ENCODE measurements at regions not wholly inside any gene's neighbourhood (a gene's known extent, or its start where the extent isn't known, plus 50 kb on each side); places are given as distances from the start of the nearest gene placed in this dataset.
A peak's percentile ranks its signal among the peaks of the same experiment; 100 is the strongest.

GRCh38 chr13:97057176-97057575, 62.9 kb upstream of the OXGR1 start:
- DNase-seq = no peak

- no peak for DNase-seq
Measured at GRCh38 chr13:97058391-97058790, 64.1 kb upstream of the OXGR1 start.

DNA sequence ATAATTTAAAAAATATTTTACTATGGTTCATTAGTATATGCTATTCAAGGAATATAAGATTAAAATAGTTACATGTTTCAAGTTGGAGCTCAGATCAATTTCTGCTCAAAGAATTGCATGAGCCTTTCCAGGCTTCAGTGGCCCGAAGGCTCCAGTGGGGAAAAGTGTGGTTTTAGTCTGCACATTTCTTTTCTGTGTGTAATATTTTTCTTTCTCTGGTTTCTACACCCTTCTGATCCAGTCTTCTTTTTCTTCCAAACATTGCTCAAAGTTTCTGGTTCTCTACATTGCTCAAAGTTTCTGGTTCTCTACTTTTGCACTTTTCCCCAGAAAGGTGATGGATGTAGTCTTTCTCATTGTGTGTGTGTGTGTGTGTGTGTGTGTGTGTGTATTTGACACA, 64.7 kb upstream of the OXGR1 start:
- no peak for DNase-seq

DNA sequence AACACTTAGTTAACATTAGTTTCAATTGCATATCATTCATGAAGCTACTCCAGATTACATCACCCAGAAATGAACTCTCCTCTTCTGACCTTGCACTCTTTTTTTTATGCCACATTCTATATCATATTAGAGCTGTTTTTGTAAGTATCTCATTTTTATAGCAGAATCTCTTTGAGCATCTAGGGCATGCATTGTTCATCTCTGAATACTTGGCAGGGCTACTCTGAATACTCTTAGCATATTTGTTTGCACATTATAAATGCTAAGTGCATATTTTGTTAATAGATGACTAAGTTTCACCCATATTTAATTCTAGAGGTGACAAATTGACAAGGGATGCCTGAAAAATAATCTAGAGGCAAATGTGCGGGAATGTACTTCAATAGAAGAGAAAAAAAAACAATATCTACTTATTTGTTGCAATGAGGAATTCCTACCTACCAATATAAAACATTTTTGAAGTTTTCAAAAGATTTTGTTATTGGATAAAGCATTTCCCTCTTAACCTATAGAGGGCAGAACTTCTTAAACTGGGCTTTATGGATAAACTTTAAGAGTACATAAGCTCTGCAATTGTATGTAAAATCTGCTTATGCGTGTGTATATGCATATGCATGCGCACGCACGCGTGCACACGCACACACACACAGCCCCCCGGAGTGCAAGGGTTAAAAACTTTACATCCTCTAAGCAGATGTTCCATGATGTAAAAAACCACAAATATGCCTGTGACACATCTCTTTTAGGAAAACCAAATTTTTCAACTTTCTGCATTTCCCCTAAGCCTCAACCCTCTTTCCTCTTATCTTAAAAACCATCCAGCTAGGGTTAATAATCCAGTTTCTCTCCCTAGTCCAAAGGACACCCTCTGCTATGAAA, 73.0 kb upstream of the OXGR1 start:
- DNase-seq = no peak

DNA sequence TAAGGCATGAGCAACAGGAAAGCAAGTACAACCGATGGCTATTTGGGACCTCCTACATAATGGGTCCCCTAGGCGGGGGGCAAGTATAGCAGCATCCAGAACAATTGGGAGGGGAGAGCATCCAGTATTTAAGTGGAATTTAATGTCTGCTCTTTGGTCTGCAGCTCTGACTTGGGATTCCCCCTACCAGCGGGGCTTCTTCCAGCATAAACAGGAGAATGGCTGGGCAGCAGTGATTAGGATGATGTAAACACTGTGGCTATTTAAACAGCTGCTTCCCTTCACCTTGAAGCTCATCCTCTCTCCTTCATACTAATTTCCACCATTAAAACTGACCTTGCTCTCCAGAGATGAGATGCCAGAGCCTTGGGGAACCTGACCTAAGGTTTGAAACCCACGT, 73.9 kb upstream of the OXGR1 start:
- no peak for DNase-seq

DNA sequence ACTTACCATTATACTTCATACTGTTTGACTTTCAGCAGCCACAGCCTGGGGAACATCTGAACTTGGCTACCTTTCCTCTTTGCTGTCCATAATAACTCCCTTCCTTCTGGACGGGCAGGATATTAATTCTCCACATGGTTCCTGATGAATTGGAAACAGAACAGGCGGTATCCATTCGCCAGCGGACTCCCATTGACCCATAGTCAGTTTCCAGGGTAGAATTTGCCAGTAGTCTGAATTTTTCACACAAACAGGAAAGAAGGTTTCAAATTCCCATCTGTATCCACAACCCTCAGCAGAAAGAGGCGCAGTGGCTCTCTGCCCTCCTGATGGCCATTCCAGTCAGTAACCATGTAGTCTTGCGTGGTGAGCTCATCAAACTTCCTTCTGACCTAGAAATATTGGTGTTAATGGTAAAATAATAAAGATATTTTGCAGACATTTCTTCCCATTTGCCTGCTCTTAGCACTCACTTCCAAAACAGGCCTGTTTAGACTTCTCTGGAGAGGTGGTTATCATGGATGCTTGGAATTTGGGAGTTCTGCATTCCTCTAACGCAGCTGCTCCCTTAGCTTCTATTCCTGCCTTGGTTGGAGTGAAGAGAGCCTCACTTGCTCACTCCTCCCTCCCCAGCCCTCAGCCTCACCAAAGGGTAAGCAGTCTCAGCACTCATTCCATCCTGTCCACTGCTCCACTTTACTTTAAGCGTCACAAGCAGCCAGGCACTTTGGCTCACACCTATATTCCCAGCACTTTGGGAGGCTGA, 75.0 kb upstream of the OXGR1 start:
- DNase-seq = no peak

- no peak for DNase-seq
Measured at GRCh38 chr13:97072297-97072696, 78.0 kb upstream of the OXGR1 start.

GRCh38 chr13:97074618-97075017, 80.3 kb upstream of the OXGR1 start:
- DNase-seq = no peak

- no peak for DNase-seq
Measured at GRCh38 chr13:97076898-97077297, 82.6 kb upstream of the OXGR1 start.

GRCh38 chr13:97077341-97077740, 83.1 kb upstream of the OXGR1 start:
- no peak for DNase-seq

DNA sequence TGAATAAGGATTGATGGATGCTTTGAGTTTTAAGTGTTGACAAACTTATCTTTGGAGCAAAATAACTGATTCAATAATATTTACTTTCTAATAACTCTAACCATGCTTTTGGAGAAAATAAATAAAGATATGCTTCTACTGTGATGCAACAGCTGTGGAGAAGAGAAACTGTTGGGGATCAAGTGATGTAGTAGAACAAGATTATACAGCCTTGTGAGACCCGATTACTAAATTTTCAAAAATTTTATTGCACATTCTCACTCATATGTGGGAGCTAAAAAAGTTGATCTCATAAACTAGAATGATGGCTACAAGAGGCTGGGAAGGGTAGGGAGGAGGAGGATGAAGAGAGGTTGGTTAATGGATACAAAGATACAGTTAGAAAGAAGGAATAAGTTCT, 85.5 kb upstream of the OXGR1 start:
- no peak for DNase-seq

- DNase-seq = no peak
Measured at GRCh38 chr13:97082461-97083207, 88.4 kb upstream of the OXGR1 start.

DNA sequence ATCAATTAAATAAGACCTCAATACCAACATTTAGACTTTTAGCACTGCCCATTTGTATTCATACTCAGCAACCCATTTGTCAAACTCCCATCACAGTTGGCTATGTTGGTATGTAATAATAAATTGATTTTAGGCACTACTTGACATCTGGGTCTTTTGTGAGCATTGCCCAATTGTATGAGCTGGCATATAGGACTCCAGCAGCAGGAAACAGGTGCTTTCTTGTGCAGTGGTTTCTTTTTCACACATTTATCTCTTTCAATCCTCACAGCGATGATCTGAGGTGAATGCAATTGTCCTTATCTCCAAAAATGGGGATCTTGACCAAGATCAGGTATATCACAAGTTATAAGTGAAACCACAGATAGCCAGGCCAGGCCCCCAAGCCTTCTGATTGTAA, 96.9 kb upstream of the OXGR1 start:
- DNase-seq = no peak

GRCh38 chr13:97100821-97101220, 106.5 kb upstream of the OXGR1 start:
- DNase-seq = no peak

DNA sequence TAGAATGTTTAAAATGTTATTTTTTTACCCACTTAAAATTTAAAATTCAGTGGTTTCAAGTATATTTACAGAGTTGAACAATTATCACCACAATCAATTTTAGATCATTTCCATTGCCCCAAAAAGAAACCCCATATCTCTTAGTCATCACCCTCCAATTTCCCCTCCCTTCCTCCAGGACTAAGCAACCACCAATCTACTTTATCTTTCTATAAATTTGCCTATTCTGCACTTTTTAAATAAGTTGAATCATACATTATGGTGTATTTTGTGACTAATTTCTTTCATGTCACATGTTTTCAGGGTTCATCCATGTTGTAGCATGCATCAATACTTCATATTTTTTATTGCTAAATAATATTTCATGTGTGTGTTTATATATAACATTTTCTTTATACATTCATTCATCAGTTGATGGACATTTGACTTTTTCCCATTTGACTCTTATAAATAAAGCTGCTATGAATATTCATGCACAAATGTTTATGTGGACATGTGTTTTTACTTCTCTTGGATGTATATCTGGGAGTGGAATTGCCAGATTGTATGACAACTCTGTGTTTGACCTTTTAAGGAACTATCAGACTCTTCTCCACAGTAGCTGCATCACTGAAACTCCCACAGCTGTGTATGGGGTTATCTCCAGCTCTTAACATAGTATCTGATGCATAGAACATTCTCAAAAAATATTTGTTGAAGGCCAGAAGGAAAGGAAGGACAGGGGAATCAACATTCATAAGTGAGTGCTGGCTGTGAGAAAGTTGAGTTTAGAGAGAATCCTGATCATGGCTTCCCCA, 107.8 kb upstream of the OXGR1 start:
- no peak for DNase-seq

DNA sequence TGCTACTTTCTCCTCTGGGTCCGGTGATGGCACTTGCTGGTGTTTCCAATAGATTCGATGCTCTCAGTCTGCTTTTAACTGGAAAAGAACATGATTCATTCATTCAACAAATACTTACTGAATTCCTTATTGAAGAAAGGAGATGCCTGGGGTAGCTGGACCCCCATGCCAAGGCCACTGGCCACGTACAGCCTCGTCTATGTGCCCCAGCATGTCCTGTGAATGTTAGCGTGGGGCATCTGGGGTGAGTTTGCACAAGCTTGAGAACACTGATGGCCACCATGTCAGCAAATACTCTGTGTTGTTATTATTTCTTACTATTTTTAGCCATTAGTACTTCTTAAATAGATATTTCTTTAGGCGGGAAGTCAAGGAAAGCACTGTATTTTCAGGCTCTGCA, 112.0 kb upstream of the OXGR1 start:
- DNase-seq = no peak

DNA sequence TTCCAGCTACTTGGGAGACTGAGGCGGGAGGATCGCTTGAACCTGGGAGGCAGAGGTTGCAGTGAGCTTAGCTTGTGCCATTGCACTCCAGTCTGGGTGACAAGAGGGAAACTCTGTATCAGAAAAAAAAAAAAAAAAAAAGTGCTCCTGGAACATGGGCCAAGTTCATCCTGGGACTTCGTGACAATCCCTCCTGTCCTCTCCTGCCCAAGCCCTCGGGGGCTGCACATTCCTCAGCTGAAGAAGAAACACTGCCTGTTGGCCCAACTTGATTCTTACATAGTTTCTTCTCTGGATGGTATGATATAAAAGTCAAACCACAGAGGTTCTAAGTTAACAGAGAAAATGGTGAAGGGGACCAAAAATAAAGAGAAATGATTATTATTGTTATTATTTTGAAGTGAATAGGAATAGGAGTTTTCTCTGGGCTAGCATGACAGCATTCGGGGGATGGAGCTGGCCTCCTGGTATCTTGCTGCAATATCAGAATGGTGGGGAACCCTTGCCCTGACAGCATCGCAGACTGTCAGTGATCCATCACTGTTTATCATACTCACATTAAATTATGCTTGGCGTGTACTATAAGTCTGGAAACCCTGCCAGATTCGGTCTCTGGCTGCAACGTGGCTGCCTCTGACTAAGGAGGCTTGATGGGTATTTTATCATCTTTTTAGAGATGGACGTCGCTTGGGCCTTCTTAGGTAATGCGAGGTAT, 113.7 kb upstream of the OXGR1 start:
- DNase-seq = no peak

DNA sequence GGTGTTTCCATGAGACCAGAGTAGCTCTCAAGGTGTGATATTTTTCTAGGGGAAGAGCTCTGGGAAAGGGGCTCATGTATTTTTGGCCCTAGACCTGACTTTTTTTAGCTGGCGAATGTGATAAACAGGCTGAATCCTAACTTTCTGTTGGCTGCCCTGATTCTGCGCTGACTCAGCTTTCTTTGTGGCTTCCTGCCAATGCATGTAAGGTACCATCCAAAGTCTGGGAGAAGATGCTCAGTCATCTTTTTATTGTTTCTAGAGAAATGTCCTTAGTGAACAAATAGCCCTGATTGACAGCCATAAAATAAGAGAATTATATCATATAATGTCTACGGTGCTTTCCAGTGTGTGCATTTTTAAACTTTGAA, 113.6 kb upstream of the MBNL2 start:
- no peak for DNase-seq

DNA sequence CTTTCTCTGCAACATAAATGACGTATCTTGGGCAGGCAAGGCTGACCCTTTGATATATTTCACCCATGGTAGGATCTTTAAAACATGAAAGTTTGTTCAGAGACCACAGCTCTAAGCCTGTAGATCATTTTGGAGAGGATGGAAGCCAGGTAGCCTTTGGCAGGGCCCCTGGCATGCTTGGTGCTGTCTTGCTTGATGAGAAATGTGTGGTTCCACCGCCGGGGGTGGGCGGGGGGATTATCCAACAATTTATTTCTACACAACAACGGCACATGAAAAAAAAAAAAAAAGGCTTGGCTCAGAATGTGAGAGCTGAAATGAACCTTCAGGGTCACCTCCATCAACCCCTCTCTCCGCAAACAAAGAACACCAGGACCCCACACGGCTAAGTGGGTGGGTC, 112.9 kb upstream of the MBNL2 start:
- no peak for DNase-seq

DNA sequence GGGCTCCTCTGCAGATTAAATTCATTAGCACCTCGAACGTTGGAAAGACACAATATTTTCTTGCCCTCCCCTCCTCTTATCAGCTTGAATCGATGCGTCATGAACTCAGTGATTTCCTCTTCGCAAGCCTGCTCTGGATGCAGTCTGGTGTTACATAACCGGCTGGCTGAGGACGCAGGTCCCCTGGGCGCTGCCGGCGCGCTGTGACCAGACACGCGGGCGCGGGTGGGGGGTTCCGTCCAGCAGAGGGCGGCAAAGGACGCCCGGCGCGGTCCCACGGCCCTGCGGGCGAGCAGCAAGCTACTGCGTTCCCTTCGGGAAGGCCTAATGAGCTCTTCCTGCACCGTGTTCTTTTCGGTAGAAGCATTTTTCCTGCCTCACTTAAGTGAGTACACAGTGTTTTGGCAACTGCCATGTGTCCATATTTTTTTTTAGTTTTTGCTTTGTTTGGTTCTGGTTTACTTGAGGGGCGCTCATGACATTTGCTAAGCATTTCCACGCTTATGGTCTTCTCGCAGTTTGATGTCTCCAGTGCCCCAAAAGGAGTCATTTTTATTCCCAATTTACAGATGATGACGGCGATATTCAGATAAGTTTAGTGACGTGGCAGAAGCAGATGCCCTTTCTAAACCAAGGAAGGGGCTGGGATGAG, 112.2 kb upstream of the MBNL2 start:
- peak; percentile 78 for DNase-seq

GRCh38 chr13:97110936-97111335, 111.2 kb upstream of the MBNL2 start:
- no peak for DNase-seq

DNA sequence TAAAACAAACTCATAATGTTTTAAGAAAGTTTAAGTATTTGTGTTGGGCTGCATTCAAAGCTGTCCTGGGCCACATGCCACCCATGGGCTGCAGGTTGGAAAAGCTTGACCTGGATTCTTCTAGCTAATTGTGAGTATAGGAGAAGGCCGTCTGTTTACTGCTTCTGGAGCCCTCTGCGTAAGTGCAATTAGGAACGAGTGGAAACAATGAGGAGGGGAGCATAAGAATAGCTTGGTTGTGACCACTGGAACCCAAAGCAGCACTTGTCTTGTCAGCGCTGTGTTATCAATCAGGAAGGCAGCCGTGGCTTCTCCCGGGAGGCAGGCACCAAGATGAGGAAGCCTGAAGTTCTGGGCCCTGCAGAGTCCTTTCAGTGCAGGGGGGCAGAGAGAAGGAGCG, 110.4 kb upstream of the MBNL2 start:
- no peak for DNase-seq

Measured in CD4-positive, alpha-beta T cell treated with Interleukin-17A for 1 hour (primary cell).